Hematopoietic multipotent progenitor cell treated with erythropoietin and hydrocortisone succinate and interleukin-3 and kit ligand, for 4 days (in vitro differentiated cells): ENCODE measurements at regions not wholly inside any gene's neighbourhood (a gene's known extent, or its start where the extent isn't known, plus 50 kb on each side); places are given as distances from the start of the nearest gene placed in this dataset.

Experiments used
- DNase-seq: peaks from one replicate; pipeline ENCODE4 v3.0.0-alpha.2; 2015

DNA sequence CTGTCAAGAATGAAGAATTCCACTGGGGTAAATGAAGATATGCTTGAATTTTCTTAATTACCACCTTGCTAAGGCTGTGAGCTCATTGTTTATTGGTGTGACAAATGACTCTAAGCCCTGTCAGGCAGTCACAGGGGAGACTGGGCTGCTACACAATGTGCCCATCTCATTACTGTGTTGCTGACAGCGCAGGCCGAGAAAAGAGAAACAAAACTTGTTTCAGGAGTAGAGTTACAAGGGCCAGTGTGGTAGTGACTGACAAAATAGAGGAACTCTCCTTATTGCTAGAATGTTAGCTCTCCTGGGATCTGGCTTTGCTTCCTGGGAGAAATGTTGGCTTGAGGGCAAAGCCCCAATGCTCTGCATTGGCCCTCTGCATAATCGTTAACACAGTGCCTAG, 130.4 kb upstream of the CRBN start:
- no peak for DNase-seq

GRCh38 chr3:3308809-3309208, 129.3 kb upstream of the CRBN start:
- no peak for DNase-seq

- peak; percentile 75 for DNase-seq
These were observed 128.0 kb upstream of the CRBN start for GRCh38 chr3:3307491-3307890.

DNA sequence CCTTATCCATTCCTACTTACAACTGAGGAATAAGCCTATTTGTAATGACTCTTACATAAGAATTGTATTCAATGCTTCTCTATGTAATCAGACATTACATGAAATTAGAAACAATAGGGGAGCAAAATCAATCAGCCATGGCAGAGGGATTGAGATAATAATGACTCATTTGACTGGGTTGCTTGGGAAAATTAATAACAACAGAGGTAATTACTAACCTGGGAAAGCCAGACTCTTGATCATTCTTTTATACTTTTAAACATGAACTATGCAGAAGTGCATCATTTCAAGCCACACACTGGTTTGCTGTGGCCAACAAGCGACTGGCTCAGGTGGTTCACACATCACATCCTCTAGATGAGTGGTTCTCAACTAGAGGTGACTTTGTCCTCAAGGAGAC, 126.3 kb upstream of the CRBN start:
- no peak for DNase-seq

- DNase-seq = peak; percentile 25
These were observed 125.6 kb upstream of the CRBN start for GRCh38 chr3:3305084-3305483.

GRCh38 chr3:3303636-3304035, 124.1 kb upstream of the CRBN start:
- no peak for DNase-seq

DNA sequence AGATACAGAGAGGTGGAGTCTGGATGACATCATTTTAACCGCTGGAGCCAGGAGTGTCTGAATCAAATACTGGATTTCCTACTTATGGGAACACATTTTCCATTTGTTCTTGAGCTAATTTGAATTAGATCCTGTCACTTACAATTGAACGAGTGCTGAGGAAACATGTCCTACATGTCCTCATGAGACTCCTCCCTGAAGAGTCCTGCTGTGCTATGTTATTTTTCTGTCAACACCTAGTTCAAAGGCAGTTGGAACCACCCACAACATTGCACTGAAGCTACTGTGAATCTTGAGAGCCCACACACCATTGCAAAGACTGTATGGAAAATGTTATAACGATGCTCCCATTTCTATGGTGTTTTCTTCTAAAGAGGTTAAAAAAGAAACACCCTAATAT, 123.5 kb upstream of the CRBN start:
- no peak for DNase-seq

DNA sequence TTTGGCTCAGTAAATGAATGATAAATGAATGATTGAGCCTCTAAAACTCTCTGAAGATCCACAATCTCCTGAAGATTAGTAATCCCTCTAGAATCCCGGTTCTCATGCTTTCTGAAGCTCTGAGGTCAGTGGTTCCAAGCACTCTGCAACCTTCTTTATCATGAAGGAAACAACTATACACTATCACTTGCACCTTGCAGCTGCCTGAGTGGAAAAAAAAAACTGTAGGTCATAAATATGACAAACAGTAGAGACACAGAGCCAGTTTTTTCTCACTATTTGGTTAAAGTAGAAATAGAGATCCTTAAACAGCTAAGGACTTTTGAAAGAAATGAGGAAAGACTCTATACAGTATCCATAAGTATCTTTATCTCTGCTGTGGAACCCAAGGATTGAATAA, 122.0 kb upstream of the CRBN start:
- peak; percentile 23 for DNase-seq

- no peak for DNase-seq
These were observed 117.5 kb upstream of the CRBN start for GRCh38 chr3:3296979-3297381.

DNA sequence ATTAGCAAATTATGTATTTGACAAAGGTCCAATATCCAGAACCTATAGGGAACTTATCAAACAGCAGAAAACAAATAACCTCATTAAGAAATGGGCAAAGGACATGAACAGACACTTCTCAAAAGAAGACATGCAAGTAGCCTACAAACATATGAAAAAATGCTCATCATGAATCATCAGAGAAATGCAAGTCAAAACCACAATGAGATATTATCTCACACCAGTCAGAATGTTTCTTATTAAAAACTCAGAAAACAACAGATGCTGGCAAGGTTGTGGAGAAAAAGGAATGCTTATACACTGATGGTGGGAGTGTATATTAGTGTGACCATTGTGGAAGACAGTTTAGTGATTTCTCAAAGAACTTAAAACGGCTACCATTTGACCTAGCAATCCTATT, 116.1 kb upstream of the CRBN start:
- DNase-seq = no peak

DNA sequence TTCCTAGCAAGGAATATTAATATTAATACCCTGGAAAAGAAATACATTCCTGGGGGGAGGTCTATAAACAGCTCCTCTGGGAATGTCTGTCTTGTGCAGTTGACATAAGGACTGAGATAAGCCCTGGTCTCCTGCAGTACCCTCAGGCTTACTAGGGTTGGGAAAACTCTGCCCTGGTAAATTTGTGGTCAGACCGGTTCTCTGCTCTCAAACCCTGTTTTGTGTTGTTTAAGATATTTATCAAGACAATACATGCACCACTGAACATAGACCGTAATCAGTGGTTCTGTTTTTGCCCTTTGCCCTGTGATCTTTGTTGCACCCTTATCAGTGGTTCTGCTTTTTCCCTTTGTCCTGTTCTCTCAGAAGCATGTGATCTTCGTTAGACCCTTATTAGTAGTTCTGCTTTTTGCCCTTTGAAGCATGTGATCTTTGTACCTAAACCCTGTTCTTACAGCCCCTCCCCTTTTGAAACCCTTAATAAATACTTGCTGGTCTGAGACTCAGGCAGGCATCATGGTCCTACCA, 112.3 kb upstream of the CRBN start:
- peak; percentile 27 for DNase-seq

DNA sequence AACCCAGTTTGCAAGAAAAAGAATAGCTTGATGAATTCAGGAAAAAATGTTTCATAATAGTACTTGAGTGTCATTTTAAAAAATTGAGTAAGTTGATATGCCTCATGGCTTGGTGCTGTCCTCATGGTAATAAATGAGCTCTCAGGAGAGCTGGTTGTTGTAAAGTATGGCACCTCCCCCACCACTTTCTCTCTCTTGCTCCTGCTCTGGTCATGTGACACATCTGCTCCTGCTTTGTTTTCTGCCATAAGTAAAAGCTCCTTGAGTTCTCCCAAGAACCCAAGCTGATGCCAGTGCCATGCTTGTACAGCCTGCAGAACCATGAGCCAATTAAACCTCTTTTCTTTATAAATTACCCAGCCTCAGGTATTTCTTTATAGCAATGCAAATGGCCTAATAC, 108.8 kb upstream of the CRBN start:
- DNase-seq = no peak

DNA sequence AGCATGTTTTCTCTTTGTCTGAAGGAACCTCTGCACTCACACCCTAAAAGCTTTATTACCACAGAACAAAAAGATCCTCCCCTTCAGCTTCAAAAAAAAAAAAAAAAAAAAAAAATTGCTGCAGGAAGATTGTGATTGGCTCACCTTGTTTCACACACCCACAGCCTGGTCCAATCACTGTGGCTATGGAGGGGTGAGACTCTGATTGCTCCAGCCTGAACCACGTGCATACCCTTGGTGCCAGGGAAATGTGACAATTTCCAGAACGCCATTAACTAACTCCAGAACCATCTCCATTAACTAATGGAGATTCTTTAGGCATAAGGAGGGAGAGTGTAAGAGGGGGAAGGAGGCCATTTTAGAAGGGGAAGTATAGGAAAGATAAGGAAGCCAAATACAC, 106.5 kb upstream of the CRBN start:
- DNase-seq = no peak

GRCh38 chr3:3281024-3281423, 101.5 kb upstream of the CRBN start:
- no peak for DNase-seq

DNA sequence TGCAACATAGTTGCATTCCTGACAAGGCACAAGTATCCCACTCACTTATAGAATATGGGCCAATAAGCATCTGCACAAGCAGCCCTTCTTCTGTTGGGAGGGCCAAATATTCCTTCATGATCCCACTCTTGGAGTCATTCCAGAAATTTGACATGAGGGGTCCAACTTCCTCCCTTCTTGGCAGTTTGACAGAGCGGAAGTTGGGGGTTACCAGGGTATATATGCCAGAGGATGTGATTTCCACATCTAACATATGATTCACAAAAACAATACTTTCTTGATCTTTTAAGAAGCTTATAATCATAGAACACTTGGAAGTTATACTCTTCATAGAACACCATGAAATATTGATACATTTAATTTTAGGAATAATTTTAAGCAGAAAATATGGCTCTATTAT, 100.9 kb upstream of the CRBN start:
- DNase-seq = peak; percentile 35

- DNase-seq = no peak
These were observed 98.6 kb upstream of the CRBN start for GRCh38 chr3:3278073-3278472.

DNA sequence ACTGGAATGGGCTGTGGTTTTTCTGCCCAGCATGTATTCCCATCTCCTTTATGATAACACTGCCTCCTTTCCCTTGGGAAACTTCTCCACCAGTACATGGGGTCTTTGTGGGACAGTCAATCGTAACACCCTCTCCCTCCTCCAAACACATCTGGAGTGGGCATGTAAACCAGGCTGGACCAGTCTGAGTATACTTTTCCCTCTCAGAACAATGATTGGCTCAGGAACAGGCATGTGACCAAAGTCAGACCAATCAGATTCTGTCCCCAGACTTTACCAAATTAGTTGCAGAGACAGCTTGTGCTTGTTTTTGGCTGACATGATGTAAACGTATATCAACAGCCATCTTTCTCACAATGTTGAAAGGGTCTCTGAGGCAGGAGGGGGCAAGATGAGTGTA, 97.1 kb upstream of the CRBN start:
- no peak for DNase-seq

DNA sequence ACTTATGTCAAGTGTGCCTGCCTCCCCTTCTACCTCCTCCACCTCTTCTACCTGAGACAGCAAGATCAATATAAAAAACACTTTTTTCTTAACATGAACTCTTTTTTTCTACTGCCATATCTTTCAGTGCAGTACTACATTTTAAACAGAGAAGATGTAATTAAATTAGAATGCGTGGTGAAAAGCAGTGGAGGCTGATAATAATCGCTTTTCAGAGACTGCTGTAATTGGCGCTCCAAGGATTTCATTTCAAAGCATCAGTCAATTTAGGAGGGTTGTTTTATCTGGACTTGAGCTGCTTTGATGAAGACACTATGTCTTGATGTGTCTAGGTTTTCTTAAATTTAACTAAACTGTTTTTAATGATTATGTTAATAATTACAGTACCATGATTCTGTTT, 85.3 kb upstream of the CRBN start:
- DNase-seq = no peak

GRCh38 chr3:3260870-3261269, 81.4 kb upstream of the CRBN start:
- no peak for DNase-seq

DNA sequence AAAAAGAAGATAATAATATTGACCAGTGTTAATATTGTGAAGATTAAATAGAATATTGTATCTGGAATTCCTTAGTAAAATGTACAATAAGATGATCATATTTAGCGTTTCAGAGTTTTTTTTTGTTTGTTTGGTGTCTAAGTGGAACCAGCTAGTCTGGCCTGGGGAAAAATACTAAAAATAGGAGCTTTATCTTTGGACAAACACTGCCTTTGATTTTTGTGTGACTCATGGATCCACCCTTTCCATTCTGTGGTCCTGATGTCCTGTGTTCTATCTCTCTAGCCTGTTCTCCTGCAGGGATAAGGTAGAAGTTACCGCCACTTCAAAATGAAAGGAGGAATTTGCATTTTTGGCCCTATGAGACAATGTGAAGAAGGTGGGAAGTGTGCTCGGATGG, 79.7 kb upstream of the CRBN start:
- DNase-seq = no peak

DNA sequence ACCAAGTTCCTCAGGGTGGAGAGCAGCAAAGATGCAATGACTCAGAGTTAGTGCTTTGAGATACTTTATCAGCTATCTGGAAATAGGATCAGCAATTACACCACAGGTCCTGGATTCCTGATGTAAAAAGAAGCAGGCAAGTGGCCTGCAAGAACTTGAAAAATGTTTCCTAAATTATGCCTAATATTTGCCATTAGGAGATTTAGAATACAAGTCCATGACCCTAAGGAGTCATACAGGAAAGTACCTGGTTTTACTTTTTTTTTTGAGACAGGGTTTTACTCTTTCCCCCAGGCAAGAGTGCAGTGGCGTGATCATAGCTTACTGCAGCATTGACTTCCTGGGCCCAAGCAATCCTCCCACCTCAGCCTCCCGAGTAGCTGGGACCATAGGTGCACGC, 78.8 kb upstream of the CRBN start:
- DNase-seq = no peak

DNA sequence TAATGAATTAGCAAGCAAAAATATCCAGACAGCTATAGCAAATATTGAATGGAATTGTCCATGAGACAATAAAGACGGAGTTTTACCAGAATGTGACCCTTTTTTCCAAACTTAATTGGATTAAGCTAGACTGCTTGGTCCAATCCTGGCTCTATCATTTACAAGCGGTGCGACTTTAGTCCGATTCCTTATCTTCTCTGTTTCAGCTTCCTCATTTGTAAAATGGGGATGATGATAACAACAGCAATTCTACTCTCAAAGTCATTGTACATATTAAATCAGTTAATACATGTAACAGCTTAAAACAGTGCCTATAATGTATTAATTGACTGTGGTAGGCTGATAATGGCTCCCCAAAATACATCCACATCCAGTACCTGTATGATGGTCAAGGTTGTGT, 62.1 kb upstream of the CRBN start:
- DNase-seq = peak; percentile 64

GRCh38 chr3:3240986-3241385, 61.5 kb upstream of the CRBN start:
- no peak for DNase-seq

DNA sequence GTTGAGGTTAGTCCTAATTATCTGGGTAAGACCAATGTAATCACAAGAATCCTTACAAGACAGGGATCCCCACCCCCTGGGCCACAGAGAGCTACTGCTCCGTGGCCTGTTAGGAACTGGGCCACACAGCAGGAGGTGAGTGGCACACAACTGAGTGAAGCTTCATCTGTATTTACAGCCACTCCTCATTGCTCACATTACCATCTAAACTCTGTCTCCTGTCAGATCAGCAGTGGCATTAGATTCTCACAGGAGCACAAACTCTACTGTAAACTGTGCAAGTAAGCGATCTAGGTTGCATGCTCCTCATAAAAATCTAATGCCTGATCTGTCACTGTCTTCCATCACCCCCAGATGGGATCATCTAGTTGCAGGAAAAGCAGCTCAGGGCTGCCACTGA, 58.5 kb upstream of the CRBN start:
- no peak for DNase-seq

GRCh38 chr3:3232251-3232650, 52.8 kb upstream of the CRBN start:
- DNase-seq = no peak
